CD1c-positive myeloid dendritic cell (primary cell): ENCODE measurements at regions not wholly inside any gene's neighbourhood (a gene's known extent, or its start where the extent isn't known, plus 50 kb on each side); places are given as distances from the start of the nearest gene placed in this dataset.

Experiments used
- DNase-seq: peaks from one replicate; pipeline ENCODE4 v3.0.0-alpha.2; 2016; ENCODE audit errors: extremely low spot score

- no peak for DNase-seq
Observed at GRCh38 chr22:22418957-22419356, 89.6 kb downstream of the ZNF280B start.

GRCh38 chr22:22420580-22420979, 88.0 kb downstream of the ZNF280B start:
- DNase-seq: no peak

GRCh38 chr22:22421392-22421791, 87.2 kb downstream of the ZNF280B start:
- no peak for DNase-seq

- DNase-seq: peak; percentile 69
Observed at GRCh38 chr22:22422629-22423112, 85.9 kb downstream of the ZNF280B start.

- DNase-seq: no peak
Observed at GRCh38 chr22:22423681-22424080, 84.9 kb downstream of the ZNF280B start.

- no peak for DNase-seq
Observed at GRCh38 chr22:22424210-22424800, 84.2 kb downstream of the ZNF280B start.

GRCh38 chr22:22424956-22425355, 83.6 kb downstream of the ZNF280B start:
- no peak for DNase-seq

GRCh38 chr22:22425356-22425755, 83.2 kb downstream of the ZNF280B start:
- no peak for DNase-seq

GRCh38 chr22:22425783-22426624, 82.5 kb downstream of the ZNF280B start:
- DNase-seq: no peak

GRCh38 chr22:22427542-22428065, 80.9 kb downstream of the ZNF280B start:
- no peak for DNase-seq

- no peak for DNase-seq
Observed at GRCh38 chr22:22428222-22429098, 80.1 kb downstream of the ZNF280B start.

GRCh38 chr22:22429369-22430108, 79.0 kb downstream of the ZNF280B start:
- no peak for DNase-seq

- DNase-seq: no peak
Observed at GRCh38 chr22:22430111-22430820, 78.3 kb downstream of the ZNF280B start.

GRCh38 chr22:22431271-22432220, 77.0 kb downstream of the ZNF280B start:
- DNase-seq: peak; percentile 69

- DNase-seq: no peak
Observed at GRCh38 chr22:22432479-22432878, 76.1 kb downstream of the ZNF280B start.

- no peak for DNase-seq
Observed at GRCh38 chr22:22432937-22433336, 75.6 kb downstream of the ZNF280B start.

- DNase-seq: no peak
Observed at GRCh38 chr22:22433770-22434169, 74.8 kb downstream of the ZNF280B start.
